Hepatocyte (in vitro differentiated cells): ENCODE measurements at regions not wholly inside any gene's neighbourhood (a gene's known extent, or its start where the extent isn't known, plus 50 kb on each side); places are given as distances from the start of the nearest gene placed in this dataset.

Experiments used
- CTCF ChIP-seq: fragments of 200-600 bp; sonication (generic); IDR thresholded peaks from 2 replicates; pipeline ENCODE4 v1.5.1; 2016; ENCODE audit warnings: antibody characterized with exemption, mild to moderate bottlenecking; ENCODE audit not compliant: poor library complexity
- EZH2 ChIP-seq: fragments of 200-600 bp; sonication (generic); IDR thresholded peaks from 2 replicates; pipeline ENCODE4 v1.6.1; 2016; ENCODE audit warnings: antibody characterized with exemption, mild to moderate bottlenecking, borderline replicate concordance

- TF ChIP-seq CTCF (no peak), EZH2 (no peak)
Observed at GRCh38 chr4:1513936-1514483, 107.8 kb upstream of the NKX1-1 start.
